ENCODE measurements at regions not wholly inside any gene's neighbourhood (a gene's known extent, or its start where the extent isn't known, plus 50 kb on each side); places are given as distances from the start of the nearest gene placed in this dataset.

DNA sequence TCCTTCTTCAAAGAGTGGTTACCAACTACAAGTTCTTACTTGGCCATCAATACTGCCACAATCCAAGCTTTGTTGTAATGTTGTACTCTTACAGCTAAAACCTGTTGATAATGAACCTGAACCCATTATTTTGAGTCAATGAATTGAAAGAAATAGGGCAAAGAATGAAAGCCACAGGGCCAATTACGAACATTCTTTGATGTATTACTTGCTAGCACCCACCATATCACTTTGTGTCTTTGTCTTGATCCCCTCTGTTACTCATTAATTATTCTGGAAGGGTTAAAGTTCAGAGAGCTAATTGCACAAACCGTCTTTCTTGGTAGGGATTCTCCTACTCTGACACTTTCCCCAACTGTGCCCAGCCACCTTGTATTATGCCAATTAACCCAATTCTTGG, 53.2 kb upstream of the TFEC start:
- Mint-ChIP-seq H3K27ac (no peak overlapping the region), H3K36me3 (ENCODE audit: low read depth) (no peaks in the 10 kb centered on the region), H3K27me3 (ENCODE audit: low read depth) (no peaks in the 10 kb centered on the region), H3K9me3 (no peaks in the 10 kb centered on the region), H3K4me1 (ENCODE audit: low read depth) (no peaks in the 10 kb centered on the region), H3K4me3 (ENCODE audit: low read depth) (no peak overlapping the region)
- intact Hi-C loops (cut with micrococcal nuclease), result no loop called here
- DNase-seq (ENCODE audit: low spot score), result no peak

DNA sequence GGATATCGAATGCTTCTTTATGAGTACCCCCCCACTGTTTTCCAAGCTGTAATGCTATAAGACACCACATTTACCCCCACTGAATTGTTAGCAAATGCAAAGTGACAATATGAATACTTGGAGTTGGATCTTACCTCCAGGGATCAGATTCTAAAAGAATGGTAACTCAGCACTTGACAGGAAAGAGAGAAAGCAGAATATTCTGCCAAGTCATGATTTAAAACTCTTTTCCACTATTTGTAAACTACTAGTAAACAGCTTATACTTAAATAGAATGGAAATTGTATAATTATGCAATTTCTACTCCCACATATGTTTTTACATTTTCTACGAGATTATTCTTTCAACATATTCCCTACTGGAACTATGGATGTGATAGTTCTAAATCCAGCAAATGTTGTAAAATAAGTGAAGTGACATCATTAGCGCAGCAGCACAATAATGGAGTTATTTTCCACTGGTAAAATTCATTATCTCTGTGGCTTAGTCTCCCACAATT, 56.0 kb upstream of the TFEC start:
- Mint-ChIP-seq H3K9me3 (no peaks in the 10 kb centered on the region), H3K4me1 (ENCODE audit: low read depth) (no peaks in the 10 kb centered on the region), H3K4me3 (ENCODE audit: low read depth) (no peak overlapping the region), H3K27ac (no peak overlapping the region), H3K27me3 (ENCODE audit: low read depth) (no peaks in the 10 kb centered on the region), H3K36me3 (ENCODE audit: low read depth) (no peaks in the 10 kb centered on the region)
- intact Hi-C loops (cut with micrococcal nuclease), result no loop called here
- no peak for DNase-seq (ENCODE audit: low spot score)

DNA sequence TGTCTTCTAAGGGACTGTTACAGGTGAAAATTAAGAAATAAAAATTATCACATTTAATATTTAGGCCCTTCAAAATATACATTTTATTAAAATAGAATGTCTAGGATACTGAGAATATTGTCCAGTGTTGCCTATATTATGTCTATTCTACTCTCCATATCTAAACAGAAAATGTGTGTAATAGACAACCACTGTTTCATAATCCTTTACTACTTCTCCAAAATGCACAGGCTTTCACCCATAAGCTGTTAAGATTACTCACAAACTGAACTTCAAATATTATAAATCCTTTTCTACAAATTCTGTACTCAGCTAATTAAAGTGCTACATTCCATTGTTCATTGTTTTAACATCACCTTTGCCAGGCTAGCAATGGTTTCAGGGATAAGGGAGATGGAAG, 56.7 kb upstream of the TFEC start:
- H3K4me3 Mint-ChIP-seq (ENCODE audit: low read depth), result no peak overlapping the region
- no peaks in the 10 kb centered on the region for H3K27me3 Mint-ChIP-seq (ENCODE audit: low read depth)
- H3K4me1 Mint-ChIP-seq (ENCODE audit: low read depth), result no peaks in the 10 kb centered on the region
- intact Hi-C loops (cut with micrococcal nuclease), result no loop called here
- no peak overlapping the region for H3K27ac Mint-ChIP-seq
- H3K9me3 Mint-ChIP-seq, result no peaks in the 10 kb centered on the region
- no peak for DNase-seq (ENCODE audit: low spot score)
- H3K36me3 Mint-ChIP-seq (ENCODE audit: low read depth), result no peaks in the 10 kb centered on the region

GRCh38 chr7:116087984-116088383, 57.4 kb upstream of the TFEC start:
- H3K27ac Mint-ChIP-seq, result no peak overlapping the region
- H3K27me3 Mint-ChIP-seq (ENCODE audit: low read depth), result no peaks in the 10 kb centered on the region
- no peak for DNase-seq (ENCODE audit: low spot score)
- H3K36me3 Mint-ChIP-seq (ENCODE audit: low read depth), result no peaks in the 10 kb centered on the region
- no peaks in the 10 kb centered on the region for H3K9me3 Mint-ChIP-seq
- H3K4me1 Mint-ChIP-seq (ENCODE audit: low read depth), result no peaks in the 10 kb centered on the region
- intact Hi-C loops (cut with micrococcal nuclease), result no loop called here
- no peak overlapping the region for H3K4me3 Mint-ChIP-seq (ENCODE audit: low read depth)

- Mint-ChIP-seq H3K27me3 (ENCODE audit: low read depth) (no peaks in the 10 kb centered on the region), H3K4me3 (ENCODE audit: low read depth) (no peak overlapping the region), H3K4me1 (ENCODE audit: low read depth) (no peaks in the 10 kb centered on the region), H3K9me3 (no peaks in the 10 kb centered on the region), H3K36me3 (ENCODE audit: low read depth) (no peaks in the 10 kb centered on the region), H3K27ac (no peak overlapping the region)
- no peak for DNase-seq (ENCODE audit: low spot score)
- intact Hi-C loops (cut with micrococcal nuclease), result no loop called here
Observed at GRCh38 chr7:116089293-116089692, 58.7 kb upstream of the TFEC start.

DNA sequence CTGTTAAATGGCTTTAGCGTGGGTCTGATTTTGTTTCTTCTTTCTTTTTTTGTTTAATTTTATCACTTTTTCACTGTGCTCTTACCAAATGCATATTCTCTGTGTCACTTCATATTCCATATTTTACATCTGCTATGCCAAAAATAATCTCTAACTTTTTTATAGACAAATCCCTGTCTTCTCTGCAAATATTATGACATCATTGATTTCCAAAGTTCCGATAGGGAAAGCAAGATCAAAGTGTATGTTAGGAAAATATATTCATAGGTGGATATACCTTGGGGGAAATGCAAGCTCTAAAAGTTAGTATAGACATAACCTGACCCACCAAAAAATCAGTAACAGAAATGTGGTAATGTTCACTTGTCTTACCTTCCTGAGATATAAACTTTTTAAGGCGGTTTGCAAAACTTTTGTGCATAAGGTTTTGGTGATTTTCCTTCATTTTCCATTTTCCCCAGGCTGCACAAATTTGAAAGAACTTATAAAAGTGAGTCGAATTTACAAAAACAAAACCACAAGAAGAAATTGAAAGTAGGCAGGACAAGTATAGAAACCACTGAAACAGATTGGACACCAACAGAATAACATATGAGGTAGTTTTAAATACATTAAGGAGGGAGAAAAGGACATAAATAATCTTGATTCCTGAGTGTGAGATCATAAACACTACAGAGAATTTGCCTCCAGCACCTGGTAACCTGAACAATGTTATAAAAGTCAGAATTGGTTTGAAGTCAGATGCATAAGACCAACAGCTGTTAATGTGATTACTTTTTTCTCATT, 63.1 kb upstream of the TFEC start:
- no peak overlapping the region for H3K4me3 Mint-ChIP-seq (ENCODE audit: low read depth)
- H3K27me3 Mint-ChIP-seq (ENCODE audit: low read depth), result no peaks in the 10 kb centered on the region
- no peaks in the 10 kb centered on the region for H3K9me3 Mint-ChIP-seq
- intact Hi-C loops (cut with micrococcal nuclease), result no loop called here
- no peak for DNase-seq (ENCODE audit: low spot score)
- no peaks in the 10 kb centered on the region for H3K4me1 Mint-ChIP-seq (ENCODE audit: low read depth)
- no peak overlapping the region for H3K27ac Mint-ChIP-seq
- H3K36me3 Mint-ChIP-seq (ENCODE audit: low read depth), result no peaks in the 10 kb centered on the region

GRCh38 chr7:116095396-116095795, 64.8 kb upstream of the TFEC start:
- Mint-ChIP-seq H3K4me3 (ENCODE audit: low read depth) (no peak overlapping the region), H3K27ac (no peak overlapping the region), H3K4me1 (ENCODE audit: low read depth) (no peaks in the 10 kb centered on the region), H3K36me3 (ENCODE audit: low read depth) (no peaks in the 10 kb centered on the region), H3K9me3 (no peaks in the 10 kb centered on the region), H3K27me3 (ENCODE audit: low read depth) (no peaks in the 10 kb centered on the region)
- no peak for DNase-seq (ENCODE audit: low spot score)
- intact Hi-C loops (cut with micrococcal nuclease), result no loop called here

- DNase-seq (ENCODE audit: low spot score), result no peak
- intact Hi-C loops (cut with micrococcal nuclease), result no loop called here
- H3K27ac Mint-ChIP-seq, result no peak overlapping the region
- H3K4me1 Mint-ChIP-seq (ENCODE audit: low read depth), result no peaks in the 10 kb centered on the region
- no peak overlapping the region for H3K4me3 Mint-ChIP-seq (ENCODE audit: low read depth)
- H3K27me3 Mint-ChIP-seq (ENCODE audit: low read depth), result peaks cover 6% of the 10 kb centered on the region
- no peaks in the 10 kb centered on the region for H3K9me3 Mint-ChIP-seq
- no peaks in the 10 kb centered on the region for H3K36me3 Mint-ChIP-seq (ENCODE audit: low read depth)
Observed at GRCh38 chr7:116097365-116098009, 66.9 kb upstream of the TFEC start.

DNA sequence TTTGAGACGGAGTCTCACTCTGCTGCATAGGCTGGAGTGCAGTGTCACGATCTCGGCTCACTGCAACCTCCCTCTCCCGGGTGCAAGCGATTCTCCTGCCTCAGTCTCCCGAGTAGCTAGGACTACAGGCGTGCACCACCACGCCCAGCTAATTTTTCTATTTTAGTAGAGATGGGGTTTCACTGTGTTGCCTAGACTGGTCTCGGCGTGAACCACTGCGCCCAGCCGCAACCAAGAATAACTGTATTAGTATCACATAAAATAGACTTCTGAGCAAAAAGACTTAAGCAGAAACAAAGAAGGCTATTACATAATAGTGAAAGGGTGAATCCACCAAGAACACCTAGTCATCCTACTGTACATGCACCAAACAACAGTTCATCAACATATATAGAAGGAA, 67.6 kb upstream of the TFEC start:
- Mint-ChIP-seq H3K4me3 (ENCODE audit: low read depth) (no peak overlapping the region), H3K27ac (no peak overlapping the region), H3K27me3 (ENCODE audit: low read depth) (peaks cover 6% of the 10 kb centered on the region), H3K9me3 (no peaks in the 10 kb centered on the region), H3K36me3 (ENCODE audit: low read depth) (no peaks in the 10 kb centered on the region), H3K4me1 (ENCODE audit: low read depth) (no peaks in the 10 kb centered on the region)
- DNase-seq (ENCODE audit: low spot score), result no peak
- intact Hi-C loops (cut with micrococcal nuclease), result no loop called here

- Mint-ChIP-seq H3K9me3 (no peaks in the 10 kb centered on the region), H3K4me3 (ENCODE audit: low read depth) (no peak overlapping the region), H3K36me3 (ENCODE audit: low read depth) (no peaks in the 10 kb centered on the region), H3K27me3 (ENCODE audit: low read depth) (peaks cover 7% of the 10 kb centered on the region), H3K4me1 (ENCODE audit: low read depth) (no peaks in the 10 kb centered on the region), H3K27ac (no peak overlapping the region)
- no peak for DNase-seq (ENCODE audit: low spot score)
- intact Hi-C loops (cut with micrococcal nuclease), result no loop called here
Observed at GRCh38 chr7:116100626-116101025, 70.1 kb upstream of the TFEC start.

- DNase-seq (ENCODE audit: low spot score), result no peak
- intact Hi-C loops (cut with micrococcal nuclease), result no loop called here
- Mint-ChIP-seq H3K9me3 (no peaks in the 10 kb centered on the region), H3K36me3 (ENCODE audit: low read depth) (no peaks in the 10 kb centered on the region), H3K4me1 (ENCODE audit: low read depth) (no peaks in the 10 kb centered on the region), H3K4me3 (ENCODE audit: low read depth) (no peak overlapping the region), H3K27me3 (ENCODE audit: low read depth) (peaks cover 7% of the 10 kb centered on the region), H3K27ac (no peak overlapping the region)
Observed at GRCh38 chr7:116101704-116102103, 71.1 kb upstream of the TFEC start.

- Mint-ChIP-seq H3K9me3 (no peaks in the 10 kb centered on the region), H3K36me3 (ENCODE audit: low read depth) (no peaks in the 10 kb centered on the region), H3K4me1 (ENCODE audit: low read depth) (no peaks in the 10 kb centered on the region), H3K27me3 (ENCODE audit: low read depth) (no peaks in the 10 kb centered on the region), H3K27ac (no peak overlapping the region), H3K4me3 (ENCODE audit: low read depth) (no peak overlapping the region)
- intact Hi-C loops (cut with micrococcal nuclease), result no loop called here
- no peak for DNase-seq (ENCODE audit: low spot score)
Observed at GRCh38 chr7:116111475-116111874, 80.9 kb upstream of the TFEC start.

DNA sequence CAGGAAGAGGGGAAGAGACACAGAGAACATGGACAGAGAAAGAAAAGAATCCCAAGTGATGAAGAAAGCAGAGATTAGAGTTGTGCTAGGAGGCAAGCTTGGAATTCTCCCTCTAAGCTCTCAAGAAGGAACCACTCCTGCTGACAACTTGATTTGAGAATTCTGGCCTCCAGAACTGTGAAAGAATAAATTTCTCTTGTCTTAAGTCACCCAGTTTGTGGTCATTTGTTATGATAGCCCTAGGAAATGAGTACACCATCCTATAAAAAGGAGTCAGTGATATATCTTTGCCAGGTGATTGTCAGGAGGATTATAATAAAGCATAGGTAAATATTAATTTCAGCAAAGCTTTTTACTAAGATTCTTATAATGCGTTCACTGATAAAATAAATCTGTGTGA, 82.7 kb upstream of the TFEC start:
- intact Hi-C loops (cut with micrococcal nuclease), result no loop called here
- H3K4me3 Mint-ChIP-seq (ENCODE audit: low read depth), result no peak overlapping the region
- no peaks in the 10 kb centered on the region for H3K36me3 Mint-ChIP-seq (ENCODE audit: low read depth)
- no peak overlapping the region for H3K27ac Mint-ChIP-seq
- peaks cover under 1% of the 10 kb centered on the region for H3K27me3 Mint-ChIP-seq (ENCODE audit: low read depth)
- H3K4me1 Mint-ChIP-seq (ENCODE audit: low read depth), result no peaks in the 10 kb centered on the region
- H3K9me3 Mint-ChIP-seq, result no peaks in the 10 kb centered on the region
- no peak for DNase-seq (ENCODE audit: low spot score)
